K562 (cell line): ENCODE measurements at regions not wholly inside any gene's neighbourhood (a gene's known extent, or its start where the extent isn't known, plus 50 kb on each side); places are given as distances from the start of the nearest gene placed in this dataset.

Experiments used
- CREBBP ChIP-seq: IDR thresholded peaks from one replicate; pipeline ENCODE4 v1.6.1; 2012; ENCODE audit warnings: low read depth, mild to moderate bottlenecking, control low read depth, inconsistent platforms, low read length
- CTCF ChIP-seq, 3 experiments: IDR thresholded peaks in 2 of 3; conservative IDR thresholded peaks in 1 of 3; 2 replicates each; pipeline ENCODE4 v1.5.1; 2011 to 2012; ENCODE audit warnings: low read length in 3 of 3, mild to moderate bottlenecking in 3 of 3, control low read depth in 2 of 3, improper control_type of control experiment in 1 of 3, inconsistent platforms in 1 of 3, low read depth in 1 of 3, mixed read lengths in 1 of 3, moderate library complexity in 1 of 3; ENCODE audit not compliant: insufficient read depth in 2 of 3
- EZH2 ChIP-seq: IDR thresholded peaks from 2 replicates; pipeline ENCODE4 v1.6.1; 2012; ENCODE audit warnings: low read depth, mild to moderate bottlenecking, inconsistent platforms, low read length, borderline replicate concordance
- FOXA1 ChIP-seq: fragments of 450-650 bp; IDR thresholded peaks from 2 replicates; pipeline ENCODE4 v1.6.1; 2016; ENCODE audit warnings: mild to moderate bottlenecking, borderline replicate concordance
- ZZZ3 ChIP-seq: fragments of 450-650 bp; IDR thresholded peaks from 2 replicates; pipeline ENCODE4 v1.6.1; 2016; ENCODE audit warnings: antibody characterized with exemption, mild to moderate bottlenecking, moderate library complexity

- no peak for TF ChIP-seq CREBBP
- no peak for TF ChIP-seq EZH2
- no peak for TF ChIP-seq FOXA1
- no peak for TF ChIP-seq ZZZ3
- no peak for TF ChIP-seq CTCF (IDR thresholded peaks at IDR 0.05 in 2 of 3, conservative IDR thresholded peaks at IDR 0.05 in 1 of 3; ENCODE audit: insufficient read depth in 2 of 3, low read depth in 1 of 3, low read length in 3 of 3)
These were observed 241.3 kb upstream of the LCORL start for GRCh38 chr4:18262832-18263231.
